Activated CD4-positive, alpha-beta T cell treated with anti-CD3 and anti-CD28 coated beads, Interleukin-10, Interleukin-2, amounts not matched to agents 100 ng/mL and 50 ng/mL, durations not matched to agents 16 hours and 8 hours (primary cell): ENCODE measurements at regions not wholly inside any gene's neighbourhood (a gene's known extent, or its start where the extent isn't known, plus 50 kb on each side); places are given as distances from the start of the nearest gene placed in this dataset.
"Not testable (repeated sequence)": the region's sequence is repeated elsewhere in the genome, so short reads cannot be mapped to it uniquely, and the experiment has no call there.

Experiments
- DNase-seq: peaks from one replicate; pipeline ENCODE4 v3.0.0-alpha.2; 2020

DNA sequence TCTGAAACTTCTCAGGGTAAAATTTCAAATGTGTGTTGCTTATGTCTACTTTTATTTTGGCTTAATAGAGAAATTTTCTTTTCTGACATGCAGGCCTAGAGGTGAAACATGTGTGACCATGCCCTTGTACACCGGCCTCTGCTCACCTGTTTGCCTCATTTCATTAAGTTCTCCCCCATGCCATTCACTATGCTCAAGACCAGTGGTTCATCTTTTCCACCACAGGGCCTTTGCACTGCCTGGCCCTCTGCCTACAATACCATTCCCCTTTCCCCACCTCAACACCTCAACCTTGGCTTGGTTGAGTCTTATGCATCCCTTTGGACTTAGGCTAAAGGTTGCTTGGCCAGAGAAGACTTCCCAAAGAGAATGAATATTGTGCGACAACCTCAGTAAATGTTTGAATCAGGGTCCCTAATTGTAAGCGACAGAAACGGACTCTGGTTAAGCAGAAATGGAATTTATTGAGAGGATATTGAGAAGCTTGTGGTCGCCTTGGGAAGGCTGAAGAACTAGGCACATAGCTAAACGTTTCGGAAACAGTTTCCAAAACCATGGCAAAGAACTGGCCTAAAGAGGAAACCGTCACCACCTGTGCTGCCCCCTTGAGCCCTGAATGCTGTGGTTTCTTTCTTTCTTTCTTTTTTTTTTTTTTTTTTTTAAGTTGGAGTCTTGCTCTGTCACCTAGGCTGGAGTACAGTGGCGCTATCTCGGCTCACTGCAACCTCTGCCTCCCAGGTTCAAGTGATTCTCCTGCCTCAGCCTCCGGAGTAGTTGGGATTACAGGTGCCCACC lies 152.2 kb downstream of the SOX4 start:
- no peak for DNase-seq

DNA sequence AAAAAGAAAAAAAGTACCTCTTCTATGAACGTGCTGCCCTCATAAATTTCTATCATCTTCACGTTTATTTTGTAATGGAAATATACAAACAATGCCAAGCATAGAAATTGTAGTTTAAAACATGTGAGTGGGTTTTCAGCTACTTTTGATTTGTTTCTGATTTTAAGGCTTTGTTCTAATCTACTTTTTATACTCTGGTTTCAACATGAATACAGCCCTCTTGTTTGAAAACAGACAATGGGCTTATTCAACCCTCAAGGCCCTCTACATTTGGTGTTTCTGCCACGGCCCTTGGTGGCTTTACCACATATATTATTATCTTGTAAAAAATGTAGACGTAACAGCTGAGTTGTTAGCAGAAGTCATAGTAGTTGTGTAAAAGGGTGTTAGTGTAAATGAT lies 153.9 kb downstream of the SOX4 start:
- no peak for DNase-seq

DNA sequence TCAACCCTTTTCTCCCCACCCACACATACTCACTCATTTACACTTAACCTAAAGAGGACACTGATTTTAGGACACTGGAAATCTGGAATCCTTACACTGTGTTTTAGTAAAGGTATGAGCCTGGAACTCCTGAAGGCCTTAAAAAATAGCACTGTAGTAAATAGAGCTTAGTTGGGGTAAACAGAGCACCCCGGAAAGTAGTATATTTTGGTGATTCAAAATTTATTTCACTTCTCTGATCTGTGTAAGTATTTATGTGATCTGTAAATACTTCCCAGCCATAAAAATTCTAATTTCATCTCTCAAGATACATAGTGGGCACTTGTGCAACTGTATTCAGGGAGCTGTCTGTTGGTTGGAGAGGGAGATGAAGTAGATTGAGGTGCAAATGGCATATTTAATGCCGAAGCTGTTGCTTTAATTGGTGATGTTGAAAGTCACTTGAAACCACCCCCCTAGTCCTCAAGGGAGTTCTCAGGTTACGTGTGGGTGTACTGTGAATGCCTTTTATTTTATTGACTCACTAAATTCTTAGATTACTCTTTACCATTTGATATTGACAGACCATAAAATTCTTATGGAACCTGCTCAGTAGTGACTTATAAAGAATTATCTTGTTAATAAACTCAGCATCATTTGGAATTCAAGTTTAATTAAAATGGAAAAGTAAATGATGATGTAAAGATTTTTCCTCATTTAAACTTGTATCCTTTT lies 154.9 kb downstream of the SOX4 start:
- DNase-seq, result no peak

DNA sequence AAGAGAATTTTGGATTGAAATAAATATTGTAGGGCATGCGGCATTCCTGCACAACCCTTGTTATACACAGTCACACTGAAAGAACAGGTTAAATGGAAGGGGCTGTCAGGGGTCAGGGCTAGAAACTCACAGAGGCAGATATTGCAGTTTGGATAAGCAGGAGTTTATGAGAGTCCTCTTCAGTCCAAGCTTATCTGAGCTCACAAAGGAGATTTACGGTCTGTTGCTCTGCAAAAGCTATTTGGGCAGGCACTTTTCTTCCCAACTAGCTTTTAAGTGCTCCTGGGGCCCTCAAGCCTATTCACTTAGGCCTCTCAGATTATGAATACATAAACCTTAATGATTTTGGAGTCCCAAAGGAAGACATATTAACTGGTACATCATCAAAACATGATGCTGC lies 156.2 kb downstream of the SOX4 start:
- DNase-seq, result no peak

DNA sequence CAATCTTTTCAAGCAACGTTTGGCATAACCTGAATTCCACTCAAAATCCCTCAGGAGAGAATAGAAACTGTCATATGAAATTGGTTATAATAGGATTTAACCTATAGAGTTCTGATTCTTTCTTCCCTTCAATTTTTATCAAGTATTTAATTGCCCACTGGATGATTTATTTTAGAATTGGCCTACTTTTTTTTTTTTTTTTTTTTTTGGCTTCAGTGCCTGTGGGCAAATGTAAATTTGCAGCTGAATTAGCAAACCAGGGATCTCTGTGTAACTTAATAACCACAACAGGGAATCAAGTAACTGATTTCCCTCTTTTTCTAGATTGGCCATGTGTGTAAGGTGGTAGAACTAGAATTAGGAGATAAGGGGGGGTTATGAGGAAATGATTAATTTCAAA lies 157.0 kb downstream of the SOX4 start:
- no peak for DNase-seq

DNA sequence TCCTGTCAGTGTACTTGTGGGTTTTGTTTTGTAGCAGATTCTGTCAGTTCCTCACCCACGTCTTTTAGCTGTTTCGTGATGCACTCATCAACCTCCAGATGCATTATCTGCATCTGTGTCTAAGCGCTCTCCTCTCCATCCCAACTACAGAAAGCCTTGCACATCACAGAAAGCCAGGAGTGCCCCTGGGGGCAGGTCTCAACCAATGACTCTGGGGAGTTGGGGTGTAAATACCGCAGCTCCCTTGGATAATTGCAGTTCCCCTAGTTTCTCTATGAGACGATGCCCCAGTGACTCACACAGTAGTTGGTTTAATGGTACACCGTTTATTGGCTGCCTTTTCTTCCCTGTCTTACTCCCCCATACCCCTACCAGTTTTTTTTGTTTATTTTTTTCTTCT lies 158.1 kb downstream of the SOX4 start:
- DNase-seq, result peak; percentile 44

DNA sequence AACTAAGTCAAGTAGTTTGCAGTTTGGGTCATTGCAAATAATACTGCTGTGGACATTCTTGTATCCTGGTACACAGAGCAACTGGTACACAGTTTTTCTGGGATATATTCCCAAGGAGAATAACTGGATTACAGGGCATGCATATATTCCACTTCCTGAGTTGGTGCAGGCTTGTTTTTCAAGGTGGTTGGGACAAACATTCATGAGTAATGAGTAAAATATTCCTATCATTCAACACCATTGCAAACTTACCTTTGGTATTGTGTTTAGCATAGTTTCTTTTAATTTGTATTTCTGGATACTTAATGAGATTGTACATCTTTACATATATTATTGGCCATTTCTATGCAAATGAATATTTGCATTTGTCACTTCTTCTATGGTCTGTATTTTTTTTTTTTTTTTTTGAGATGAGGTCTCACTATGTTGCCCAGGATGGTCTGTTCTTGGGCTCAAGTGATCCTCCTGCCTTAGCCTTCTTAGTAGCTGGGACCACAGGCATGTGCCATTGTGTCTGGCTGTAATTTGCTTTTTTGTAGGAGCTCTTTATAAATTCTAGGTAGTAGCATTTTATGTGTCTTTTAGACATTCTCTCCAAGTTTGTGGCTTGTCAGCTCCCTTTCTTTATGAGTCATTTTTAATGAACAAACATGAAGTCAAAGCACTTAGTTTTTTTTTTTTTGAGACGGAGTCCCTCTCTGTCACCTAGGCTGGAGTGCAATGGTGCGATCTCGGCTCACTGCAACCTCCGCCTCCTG lies 158.7 kb downstream of the SOX4 start:
- peak; percentile 16 for DNase-seq

DNA sequence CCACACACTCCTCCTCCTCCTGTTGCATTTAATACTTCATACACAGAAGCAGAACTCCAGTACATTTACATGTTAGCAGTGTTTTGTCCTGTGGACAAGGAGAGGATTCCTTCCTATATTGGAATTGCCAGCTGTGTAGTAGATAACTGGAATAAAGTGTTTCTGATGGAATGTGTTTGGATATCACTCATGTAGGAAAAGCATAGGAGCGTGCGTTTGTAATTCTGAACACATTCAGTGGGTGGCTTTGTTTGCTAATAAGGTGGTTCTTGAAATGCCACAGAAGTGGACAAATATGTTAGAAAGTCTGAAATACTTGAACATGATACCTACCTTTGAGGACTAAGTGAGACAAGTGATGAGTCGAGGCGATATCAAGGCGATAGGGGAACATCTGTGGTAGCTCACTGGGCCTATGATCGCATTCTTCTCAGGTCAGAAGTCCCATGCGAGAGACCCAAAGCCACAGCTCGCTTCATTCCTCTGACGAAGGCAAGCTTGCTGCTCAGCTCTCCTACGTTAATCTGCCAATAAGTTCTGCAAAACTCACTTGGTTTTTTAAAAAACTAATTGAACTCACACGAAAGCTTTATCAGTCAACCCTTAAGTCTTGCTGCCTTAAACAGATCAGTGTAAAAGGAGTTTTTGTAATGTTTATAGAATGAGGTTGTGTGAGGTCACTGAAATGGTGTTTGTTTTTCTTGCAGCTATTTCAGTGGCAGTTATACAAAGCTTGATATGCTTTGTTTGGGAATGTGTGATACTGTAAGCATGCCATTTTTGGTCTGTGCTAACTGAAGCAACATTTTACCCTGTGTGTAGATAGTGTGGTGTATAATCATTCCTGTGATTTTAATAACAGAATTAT lies 159.9 kb downstream of the SOX4 start:
- DNase-seq, result no peak

DNA sequence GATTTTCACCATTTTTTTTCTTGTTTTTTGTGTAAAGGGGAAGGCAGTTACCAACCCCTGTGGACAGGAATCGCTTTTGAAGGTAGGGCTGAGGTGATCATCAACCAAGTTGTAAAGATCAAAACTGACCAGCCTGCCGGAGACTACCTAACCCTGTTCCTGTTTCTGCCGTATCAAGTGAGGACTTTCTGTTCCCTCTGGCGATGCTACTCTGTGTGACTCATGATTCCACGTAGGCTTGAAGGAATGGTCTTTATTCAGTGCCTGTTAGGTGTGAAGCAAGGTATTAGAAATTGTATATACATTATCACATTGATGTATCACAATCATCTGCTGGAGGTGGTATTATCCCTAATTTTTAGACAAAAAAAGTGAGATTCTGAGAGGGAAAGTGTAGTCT lies 161.3 kb downstream of the SOX4 start:
- DNase-seq, result no peak

DNA sequence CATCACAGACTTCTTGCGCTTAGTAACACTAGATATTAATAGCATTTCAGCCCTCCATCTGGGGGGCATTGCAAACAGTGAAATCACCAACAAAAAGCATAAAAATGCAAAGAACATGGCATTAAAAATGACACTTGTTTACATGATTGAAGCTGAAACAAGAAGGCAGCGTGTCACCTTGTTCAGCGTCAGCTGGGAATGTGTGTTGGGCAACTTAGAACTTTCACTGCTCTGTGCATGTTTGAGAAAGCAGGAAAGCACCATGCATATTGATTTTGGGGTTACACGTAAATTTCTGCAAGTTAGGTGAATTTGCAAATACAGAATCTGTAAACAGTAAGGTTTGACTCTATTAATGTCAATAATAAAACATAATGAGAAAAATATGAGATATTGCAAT lies 162.9 kb downstream of the SOX4 start:
- DNase-seq, result no peak

DNA sequence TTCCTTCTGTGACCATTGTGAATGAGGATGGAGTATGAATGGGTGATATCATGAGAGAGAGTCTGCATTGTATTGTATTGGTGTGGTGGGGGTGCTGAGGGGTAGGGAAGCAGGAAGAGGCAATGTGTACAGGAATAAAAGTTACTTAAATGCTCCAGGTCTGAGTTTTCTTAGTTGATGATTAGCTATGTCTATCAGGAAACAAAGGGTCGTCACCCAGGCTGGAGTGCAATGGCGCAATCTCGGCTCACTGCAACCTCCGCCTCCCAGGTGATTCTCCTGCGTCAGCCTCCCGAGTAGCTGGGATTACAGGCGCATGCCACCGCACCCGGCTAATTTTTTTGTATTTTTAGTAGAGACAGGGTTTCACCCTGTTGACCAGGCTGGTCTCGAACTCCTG lies 163.8 kb downstream of the SOX4 start:
- not testable (repeated sequence) for DNase-seq

DNA sequence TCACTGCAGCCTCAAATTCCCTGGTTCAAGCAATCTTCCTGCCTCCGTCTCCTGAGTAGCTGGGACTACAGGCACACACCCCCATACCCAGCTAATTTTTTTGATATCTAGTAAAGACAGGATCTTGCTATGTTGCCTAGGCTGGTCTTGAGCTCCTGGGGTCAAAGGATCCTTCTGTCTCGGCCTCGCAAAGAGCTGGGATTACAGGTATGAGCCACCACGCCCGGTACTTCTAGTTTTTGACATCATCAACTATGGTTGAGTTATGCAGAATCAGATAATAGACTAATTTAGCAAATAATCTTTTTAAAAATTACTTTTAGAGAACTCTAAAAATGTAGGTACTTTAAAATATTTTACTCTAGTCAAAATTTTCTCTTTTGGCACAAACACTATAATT lies 166.2 kb downstream of the SOX4 start:
- DNase-seq, result no peak

DNA sequence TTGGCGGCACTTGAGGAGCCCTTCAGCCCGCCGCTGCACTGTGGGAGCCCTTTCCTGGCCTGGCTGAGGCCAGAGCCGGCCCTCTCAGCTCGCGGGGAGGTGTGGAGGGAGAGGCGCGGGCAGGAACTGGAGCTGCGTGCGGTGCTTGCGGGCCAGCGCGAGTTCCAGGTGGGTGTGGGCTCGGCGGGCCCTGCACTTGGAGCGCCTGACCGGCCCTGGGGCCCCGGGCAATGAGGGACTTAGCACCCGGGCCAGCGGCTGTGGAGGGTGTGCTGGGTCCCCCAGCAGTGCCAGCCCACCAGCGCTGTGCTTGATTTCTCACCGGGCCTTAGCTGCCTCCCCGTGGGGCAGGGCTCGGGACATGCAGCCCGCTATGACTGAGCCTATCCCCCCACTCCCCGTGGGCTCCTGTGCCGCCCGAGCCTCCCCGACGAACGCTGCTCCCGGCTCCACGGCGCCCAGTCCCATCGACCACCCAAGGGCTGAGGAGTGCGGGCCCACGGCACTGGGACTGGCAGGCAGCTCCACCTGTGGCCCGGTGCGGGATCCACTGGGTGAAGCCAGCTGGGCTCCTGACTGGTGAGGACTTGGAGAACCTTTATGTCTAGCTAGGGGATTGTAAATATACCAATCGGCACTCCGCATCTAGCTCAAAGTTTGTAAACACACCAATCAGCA lies 167.6 kb downstream of the SOX4 start:
- DNase-seq, result not testable (repeated sequence)

DNA sequence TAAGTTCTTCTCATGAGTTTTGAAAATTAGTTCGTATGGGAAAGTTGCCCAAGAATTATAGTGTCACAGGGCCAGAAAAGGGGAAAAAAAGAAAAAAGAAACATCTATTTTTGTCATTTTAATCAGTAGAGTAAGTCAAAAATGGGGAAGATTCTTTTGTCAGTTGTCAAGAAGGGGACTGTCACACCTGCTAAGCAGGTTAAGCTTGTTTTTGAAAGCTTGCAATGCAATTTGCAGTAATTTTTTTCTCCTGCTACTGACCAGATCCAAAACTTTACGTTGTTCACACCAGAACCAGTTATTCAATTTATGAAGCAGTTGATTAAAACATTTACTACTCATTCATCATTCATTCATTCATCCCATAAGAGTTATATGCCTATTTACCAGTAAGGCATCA lies 171.4 kb downstream of the SOX4 start:
- no peak for DNase-seq

DNA sequence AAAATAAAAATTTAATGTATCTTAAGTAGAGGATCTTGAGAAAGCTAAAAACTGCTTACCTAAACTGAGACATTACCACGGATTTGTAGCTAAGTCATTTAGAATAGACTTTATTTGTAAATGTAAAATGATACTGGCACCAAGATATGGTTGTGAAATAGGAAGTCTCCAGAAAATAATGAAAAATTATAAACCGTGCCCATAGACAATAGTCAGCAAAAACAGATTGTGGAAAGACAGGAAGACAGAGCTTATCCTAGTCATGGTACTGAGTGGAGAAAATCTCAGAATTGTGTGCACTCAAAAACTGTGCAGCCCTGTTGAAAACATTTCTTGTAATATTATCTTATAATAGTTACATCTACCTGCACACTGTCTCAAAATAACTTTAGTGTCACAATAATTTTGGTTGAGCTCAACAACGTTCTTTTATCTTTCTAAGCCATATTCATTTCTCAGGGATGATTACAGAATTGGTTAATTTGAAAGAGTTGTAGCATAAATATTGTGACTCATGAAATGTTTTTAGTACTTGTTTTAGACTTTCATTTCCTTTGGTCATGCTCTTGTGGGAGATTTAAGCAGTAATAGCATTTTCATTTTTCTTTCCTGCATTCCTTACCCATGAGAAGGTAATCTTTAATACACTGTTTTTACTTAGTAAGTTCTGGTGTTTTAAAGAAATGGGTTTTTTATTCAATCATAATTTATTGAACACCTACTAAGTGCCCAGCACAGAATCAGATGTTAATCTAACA lies 174.5 kb downstream of the SOX4 start:
- no peak for DNase-seq

DNA sequence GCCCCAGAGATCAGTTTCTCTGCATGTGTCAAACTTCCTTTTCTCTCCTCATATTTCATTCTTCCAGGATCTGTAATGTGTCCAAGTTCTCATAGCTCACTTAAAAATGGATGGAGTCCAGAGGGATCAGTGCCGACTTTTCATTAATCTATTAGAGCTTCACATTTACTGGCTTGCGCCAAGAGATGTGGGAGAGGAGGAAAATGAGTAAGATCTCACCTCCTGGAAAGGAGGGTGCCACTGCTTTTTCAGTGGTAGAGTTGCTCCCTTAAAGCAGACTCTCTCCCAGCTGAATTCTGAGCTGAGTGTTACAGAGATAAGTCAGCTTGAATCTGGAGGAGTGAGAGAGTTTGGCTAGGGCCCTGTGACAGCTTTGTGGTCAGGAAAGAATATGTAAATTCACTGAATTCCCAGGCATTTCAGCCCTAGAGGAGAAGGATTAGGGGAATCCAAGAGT lies 175.9 kb downstream of the SOX4 start:
- DNase-seq, result no peak

DNA sequence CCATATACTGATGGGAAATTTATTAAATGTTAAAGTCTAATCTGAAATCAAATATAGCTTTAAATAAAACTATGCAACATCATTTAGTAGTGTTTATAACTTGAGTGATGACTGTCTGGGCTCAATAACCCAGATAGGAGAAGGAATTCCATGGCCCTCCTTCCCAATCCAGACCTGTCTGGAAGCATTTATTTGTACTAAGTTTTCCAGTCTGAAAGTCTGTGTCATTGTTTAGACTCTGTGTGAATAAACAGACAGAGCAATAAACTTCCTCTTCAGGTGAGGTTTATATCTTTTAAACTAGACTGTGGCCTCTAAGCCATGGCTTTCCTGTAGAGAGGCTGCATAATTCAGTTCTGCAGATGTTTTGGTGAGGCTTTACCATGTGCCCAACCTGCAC lies 176.4 kb downstream of the SOX4 start:
- no peak for DNase-seq

DNA sequence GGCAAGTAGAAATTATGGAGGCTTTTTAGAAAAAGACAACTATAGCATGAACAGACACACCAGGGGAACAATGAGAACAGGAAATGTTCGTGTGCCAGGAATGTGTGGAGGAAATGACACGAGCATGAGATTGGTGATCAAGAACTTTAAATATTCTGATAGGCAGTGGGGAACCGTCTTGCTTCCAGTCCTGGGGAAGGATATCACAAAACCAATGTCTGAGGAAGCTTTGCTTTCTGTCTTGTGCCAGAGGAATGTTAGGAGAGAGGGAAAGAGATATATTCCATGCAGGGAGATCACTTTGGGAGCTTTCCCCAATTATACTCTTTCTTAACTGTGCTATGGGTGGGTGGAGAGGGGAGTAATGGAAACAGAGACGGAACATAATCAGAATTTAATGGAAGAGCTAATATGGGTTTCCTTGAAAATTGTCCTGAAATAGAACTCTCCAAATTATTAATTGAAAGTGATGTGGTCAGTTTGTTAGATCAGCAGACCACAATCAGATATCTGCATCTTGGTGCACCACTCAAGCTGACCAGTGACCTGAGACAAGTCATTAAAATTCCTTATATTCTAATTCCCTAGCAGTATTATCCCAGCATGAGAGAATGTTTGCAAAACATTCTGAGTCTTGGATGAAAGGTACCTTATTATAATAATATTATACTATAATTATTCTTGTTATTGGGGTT lies 178.2 kb downstream of the SOX4 start:
- DNase-seq, result no peak

DNA sequence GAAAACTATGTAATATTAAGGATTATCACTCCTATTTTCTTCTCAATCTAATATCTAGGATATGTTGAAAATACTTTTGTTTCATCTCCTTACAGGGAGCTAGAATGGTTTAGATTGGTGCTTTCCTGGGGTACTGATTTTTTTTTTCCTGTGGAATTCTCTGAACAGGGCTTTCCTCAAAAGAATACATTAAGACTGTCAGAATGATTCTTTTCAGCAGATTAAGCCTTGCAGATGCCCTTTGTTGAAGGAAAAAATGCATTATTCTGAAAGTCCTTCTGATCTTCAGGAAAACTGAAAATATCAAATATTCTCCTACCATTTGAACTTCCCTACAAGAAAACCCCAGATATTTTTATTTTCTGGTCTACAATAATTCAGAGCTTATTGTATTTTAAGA lies 178.9 kb downstream of the SOX4 start:
- DNase-seq, result no peak

DNA sequence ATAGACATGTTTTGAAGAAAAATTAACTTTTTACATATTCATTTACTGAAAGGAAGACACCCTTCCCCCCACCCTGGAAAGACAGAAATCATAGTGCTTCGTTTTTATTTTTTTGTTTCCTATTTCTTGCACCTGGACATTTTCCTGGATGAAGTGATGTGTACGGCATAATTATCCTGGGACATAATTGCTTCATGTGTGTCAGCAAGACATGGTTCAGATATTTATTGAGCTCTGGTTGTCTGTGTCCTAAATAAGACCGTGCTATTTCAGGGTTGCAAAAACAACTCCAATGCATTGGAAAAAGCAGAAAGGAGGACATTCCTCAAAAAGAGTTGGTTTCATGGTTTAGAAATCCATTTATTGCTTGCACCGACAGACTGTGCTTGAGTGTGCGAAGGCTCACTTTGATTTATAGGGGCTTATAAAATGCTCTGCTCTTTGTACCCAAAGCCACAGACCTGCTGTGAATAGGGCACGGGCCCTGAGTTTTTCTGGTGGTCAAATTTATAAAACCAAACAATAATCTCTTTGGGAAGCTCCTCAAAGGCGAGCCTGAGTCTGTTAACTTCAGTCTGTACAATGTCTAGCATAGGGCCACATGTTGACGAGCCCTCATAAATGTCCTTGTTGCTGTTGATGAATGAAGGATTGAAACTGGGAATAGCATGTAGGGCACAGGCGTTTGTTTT lies 179.5 kb downstream of the SOX4 start:
- DNase-seq, result no peak
